Fibroblast of gingiva (primary cell): ENCODE measurements at regions not wholly inside any gene's neighbourhood (a gene's known extent, or its start where the extent isn't known, plus 50 kb on each side); places are given as distances from the start of the nearest gene placed in this dataset.
"Not testable (repeated sequence)": the region's sequence is repeated elsewhere in the genome, so short reads cannot be mapped to it uniquely, and the experiment has no call there.

ENCODE experiments used
- DNase-seq: peaks from one replicate; pipeline ENCODE4 v3.0.0-alpha.2; 2011; ENCODE audit warnings: low read depth

- DNase-seq: no peak
Measured at GRCh38 chr5:18560602-18561001, 926.3 kb downstream of the TAF11L14 start.

- no peak for DNase-seq
Measured at GRCh38 chr5:18563853-18564252, 929.6 kb downstream of the TAF11L14 start.

GRCh38 chr5:18566671-18567070 lies 932.4 kb downstream of the TAF11L14 start:
- DNase-seq: no peak

DNA sequence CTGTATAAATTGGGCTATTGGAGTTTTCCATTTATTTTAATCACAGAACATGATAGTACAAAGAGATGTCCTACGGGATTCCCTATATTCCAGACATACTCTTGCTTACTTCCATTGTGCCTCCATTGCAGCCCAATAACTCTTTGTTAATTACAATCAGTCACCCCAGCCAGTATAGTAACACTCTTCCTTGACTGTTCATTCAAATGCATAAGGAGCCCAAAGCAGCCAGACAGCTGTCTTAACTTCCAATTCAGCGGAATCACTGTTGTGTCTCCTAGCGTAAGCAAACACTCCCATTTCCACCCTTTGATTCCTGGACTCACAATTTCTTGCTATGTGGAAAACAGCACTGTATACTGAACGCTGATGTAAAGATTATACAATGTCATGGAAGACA lies 942.3 kb downstream of the TAF11L14 start:
- DNase-seq: no peak

GRCh38 chr5:18601185-18601584 lies 966.9 kb downstream of the TAF11L14 start:
- no peak for DNase-seq

GRCh38 chr5:18602402-18602801 lies 968.1 kb downstream of the TAF11L14 start:
- DNase-seq: no peak

GRCh38 chr5:18605186-18605585 lies 970.9 kb downstream of the TAF11L14 start:
- DNase-seq: no peak

GRCh38 chr5:18607570-18607969 lies 973.3 kb downstream of the TAF11L14 start:
- no peak for DNase-seq

DNA sequence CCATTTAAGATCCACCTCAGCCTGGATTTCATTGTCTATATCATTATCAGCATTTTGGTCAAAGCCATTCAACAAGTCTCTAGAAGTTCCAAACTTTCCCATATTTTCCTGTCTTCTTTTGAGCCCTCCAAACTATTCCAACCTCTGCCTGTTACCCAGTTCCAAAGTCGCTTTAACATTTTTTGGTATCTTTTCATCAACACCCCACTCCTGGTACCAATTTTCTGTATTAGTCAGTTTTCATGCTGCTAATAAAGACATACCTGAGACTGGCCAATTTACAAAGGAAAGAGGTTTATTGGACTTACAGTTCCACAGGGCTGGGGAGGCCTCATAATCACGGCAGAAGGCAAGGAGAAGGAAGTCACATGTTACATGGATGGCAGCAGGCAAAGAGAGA lies 982.9 kb downstream of the TAF11L14 start:
- not testable (repeated sequence) for DNase-seq

DNA sequence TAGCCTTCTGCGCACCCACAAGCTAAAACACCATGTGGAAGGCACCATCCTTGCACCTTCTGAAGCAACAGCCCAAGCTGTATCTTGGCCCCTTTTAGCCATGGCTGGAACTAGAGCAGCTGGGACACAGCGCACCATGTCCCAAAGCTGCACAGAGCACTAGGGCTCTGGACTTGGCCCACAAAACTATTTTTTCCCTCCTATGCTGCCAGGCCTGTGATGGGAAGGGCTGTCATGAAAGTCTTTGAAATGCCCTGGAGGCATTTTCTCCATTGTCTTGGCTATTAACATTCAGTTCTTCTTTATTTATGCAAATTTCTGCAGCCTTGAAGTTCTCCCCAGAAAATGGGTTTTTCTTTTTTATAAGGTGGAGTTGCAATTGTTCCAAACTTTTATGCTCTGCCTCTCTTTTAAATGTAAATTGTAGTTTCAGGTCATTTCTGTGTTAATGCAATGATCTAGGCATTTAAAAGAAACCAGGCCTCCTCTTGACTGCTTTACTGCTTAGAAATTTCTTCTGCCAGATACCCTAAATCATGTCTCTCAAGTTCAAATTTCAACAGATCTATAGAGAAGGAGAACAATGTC lies 996.3 kb downstream of the TAF11L14 start:
- no peak for DNase-seq

DNA sequence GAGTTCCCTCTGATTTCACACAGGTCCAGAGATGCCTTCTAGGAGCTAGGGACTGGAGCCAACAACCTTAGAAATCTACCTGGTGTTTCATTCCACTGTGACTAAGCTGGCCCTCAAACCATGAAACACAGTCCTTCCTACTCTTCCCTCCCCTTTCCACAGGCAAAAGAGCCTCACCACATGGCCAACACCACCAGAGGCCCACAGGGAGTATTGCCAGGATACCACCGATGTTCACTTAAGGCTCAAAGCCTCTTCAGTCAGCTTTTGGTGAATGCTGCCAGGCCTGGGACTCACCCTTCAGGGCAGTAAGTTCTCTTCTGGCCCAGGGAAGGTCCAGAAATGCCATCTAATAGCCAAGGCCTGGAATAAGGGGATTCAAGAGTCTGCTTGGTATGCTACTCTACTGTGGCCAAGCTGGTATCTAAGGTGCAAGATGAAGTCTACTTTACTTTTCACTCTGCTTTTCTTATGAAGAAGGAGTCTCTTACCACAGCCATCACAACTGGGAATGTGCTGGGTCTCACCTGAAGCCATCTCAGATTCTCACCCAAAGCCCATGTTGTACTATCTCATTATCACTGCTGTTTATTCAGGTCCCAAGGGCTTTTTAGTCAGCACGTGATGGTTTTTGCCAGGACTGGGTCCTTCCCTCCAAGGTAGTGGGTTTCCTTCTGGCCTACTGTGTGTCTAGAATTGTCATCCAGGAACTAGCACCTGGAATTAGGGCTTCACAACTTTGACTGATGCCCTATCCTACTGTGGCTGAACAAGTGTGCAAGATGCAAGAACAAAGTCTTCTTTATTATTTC lies 1018.4 kb downstream of the TAF11L14 start:
- no peak for DNase-seq

- no peak for DNase-seq
Measured at GRCh38 chr5:18653216-18653752, 1019.0 kb downstream of the TAF11L14 start.

DNA sequence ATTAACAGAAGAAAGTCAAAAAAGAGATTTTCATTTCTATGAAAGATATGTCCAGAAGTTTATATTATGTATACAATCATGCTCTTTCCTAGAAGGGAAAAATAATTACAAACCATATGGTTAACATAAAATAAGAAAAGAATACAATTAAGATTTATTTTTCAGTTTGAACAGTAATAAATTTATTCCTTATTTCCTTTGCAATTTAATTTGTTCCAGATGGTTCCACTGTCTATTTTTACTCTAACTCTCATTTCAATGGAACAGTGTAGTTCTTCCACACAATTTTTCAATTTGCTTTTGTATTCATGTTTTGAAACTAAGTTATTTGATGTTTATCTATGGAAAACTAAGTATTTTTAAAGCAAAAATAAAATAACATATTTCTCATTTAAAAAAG lies 1026.3 kb downstream of the TAF11L14 start:
- no peak for DNase-seq

GRCh38 chr5:18662231-18662630 lies 1028.0 kb downstream of the TAF11L14 start:
- no peak for DNase-seq

- not testable (repeated sequence) for DNase-seq
Measured at GRCh38 chr5:18674212-18674611, 1040.0 kb downstream of the TAF11L14 start.

GRCh38 chr5:18675041-18675440 lies 1040.8 kb downstream of the TAF11L14 start:
- no peak for DNase-seq

GRCh38 chr5:18686253-18686652 lies 1052.0 kb downstream of the TAF11L14 start:
- no peak for DNase-seq

DNA sequence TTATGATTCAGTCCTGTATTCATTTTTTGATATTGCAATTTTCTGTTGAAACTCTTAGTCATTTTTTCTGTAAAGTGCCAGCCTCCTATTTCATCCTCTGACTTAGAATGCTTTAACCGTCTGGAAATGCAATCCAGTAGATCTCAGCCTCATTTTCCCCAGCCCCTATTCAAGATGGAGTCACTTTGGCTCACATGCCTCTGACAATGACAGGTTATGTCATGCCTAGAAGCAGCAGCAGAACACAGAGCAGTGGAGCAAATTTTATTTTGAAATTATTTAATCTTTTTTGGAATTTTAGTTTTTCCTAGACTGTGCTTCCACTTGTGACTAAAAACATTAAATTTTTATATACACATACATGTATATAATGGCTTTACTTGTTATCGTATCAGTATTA lies 1053.2 kb downstream of the TAF11L14 start:
- DNase-seq: no peak

DNA sequence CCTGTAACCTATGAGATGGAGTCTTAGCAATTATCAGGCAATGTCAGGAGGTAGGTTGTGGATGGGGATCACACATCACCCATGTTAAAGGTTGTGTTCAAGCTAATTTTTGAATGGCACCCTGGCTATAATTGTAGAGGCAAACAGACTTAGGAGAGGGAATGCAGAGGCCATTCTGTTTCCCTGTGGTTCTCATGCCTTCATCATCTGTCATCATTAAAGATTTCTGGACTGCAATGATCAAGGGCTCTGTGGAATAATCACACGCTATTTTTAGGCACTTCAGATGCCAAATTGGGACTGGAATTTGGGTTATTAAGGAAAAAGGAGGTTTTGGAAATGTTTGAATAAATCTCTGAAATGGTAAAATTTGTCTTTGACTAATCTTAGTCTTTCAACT lies 1065.4 kb downstream of the TAF11L14 start:
- no peak for DNase-seq

GRCh38 chr5:18702821-18703220 lies 1068.6 kb downstream of the TAF11L14 start:
- DNase-seq: no peak

- no peak for DNase-seq
Measured at GRCh38 chr5:18712936-18713485, 1078.8 kb downstream of the TAF11L14 start.

DNA sequence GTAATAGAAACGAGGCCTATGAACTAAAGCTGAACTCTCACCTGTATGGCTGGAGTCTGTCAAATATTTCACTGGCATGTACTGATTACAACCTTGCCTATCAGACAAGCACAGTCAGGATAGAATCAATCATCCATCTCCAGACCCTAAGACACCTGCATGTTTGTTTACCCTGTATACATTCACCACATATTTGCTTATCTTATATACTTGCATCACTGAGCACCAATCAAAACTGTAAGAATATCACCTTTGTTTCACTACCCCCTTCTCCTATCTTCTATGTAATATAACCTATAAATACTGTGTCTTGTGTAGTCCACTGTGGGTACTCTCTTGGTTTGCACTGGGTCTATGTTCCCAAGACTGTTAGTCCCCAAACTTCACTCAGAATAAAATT lies 1085.7 kb downstream of the TAF11L14 start:
- no peak for DNase-seq
